HG02678 (cell line): ENCODE measurements at regions not wholly inside any gene's neighbourhood (a gene's known extent, or its start where the extent isn't known, plus 50 kb on each side); places are given as distances from the start of the nearest gene placed in this dataset.
"Not testable (repeated sequence)": the region's sequence is repeated elsewhere in the genome, so short reads cannot be mapped to it uniquely, and the experiment has no call there.

Source experiments
- ATAC-seq: cut with Tn5 transposase; IDR thresholded peaks from one replicate; pipeline ENCODE4 v1.9.1; 2021; ENCODE audit warnings: mild to moderate bottlenecking, moderate library complexity; ENCODE audit not compliant: unreplicated experiment

GRCh38 chr4:45283352-45283751 is 557.0 kb upstream of the GNPDA2 start:
- no peak for ATAC-seq

DNA sequence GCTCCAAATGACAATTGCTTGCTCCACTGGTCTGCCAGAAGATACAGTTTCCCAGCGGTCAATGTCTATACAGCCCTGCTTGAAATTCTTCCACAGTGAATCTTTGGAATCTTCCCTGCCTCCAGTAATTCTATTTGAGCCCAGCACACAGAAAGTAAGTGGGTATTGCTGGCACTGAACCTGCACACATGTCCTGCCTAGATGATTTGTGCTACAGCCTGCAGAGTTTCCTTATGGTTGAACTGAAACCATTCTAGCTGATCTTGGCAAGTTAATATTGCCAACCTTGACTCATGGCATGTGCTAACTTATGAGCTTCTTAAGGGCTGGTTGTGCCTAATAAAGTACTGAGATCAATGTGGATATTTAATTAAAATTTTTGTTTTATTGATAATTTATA is 553.8 kb upstream of the GNPDA2 start:
- ATAC-seq = no peak

- ATAC-seq = no peak
Observed at GRCh38 chr4:45275862-45276261, 549.5 kb upstream of the GNPDA2 start.

DNA sequence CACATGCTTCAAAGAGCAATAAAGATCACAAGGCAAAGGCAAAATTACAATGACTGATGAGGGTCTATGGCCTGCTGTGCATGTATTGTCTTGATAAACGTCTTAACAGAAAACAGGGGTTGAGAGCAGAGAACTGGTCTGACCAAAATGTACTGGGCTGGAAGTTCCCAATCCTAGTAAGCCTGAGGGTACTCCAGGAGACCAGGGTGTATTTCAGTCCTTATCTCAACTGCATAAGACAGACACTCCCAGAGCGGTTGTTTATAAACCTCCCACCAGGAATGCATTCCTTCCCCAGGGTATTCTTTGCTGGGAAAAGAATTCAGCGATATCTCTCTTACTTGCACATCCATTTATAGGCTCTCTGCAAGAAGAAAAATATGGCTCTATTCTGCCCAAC is 521.8 kb upstream of the GNPDA2 start:
- not testable (repeated sequence) for ATAC-seq

DNA sequence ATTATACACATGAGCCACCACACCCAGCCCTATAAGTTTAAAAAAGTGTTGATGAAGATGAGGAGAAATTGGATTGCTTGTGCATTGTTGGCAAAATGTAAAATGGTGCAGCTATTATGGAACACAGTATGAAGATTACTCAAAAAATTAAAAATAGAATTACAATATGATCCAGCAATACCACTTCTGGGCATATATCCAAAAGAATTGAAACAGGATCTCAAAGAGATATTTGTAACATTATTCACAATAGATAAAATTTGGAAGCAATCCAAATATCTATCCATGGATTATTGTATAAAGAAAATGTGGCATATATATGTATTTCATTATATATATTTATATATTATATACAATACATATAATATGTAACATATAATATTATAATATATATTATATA is 515.6 kb upstream of the GNPDA2 start:
- ATAC-seq = no peak

GRCh38 chr4:45229206-45229605 is 502.9 kb upstream of the GNPDA2 start:
- ATAC-seq = no peak

DNA sequence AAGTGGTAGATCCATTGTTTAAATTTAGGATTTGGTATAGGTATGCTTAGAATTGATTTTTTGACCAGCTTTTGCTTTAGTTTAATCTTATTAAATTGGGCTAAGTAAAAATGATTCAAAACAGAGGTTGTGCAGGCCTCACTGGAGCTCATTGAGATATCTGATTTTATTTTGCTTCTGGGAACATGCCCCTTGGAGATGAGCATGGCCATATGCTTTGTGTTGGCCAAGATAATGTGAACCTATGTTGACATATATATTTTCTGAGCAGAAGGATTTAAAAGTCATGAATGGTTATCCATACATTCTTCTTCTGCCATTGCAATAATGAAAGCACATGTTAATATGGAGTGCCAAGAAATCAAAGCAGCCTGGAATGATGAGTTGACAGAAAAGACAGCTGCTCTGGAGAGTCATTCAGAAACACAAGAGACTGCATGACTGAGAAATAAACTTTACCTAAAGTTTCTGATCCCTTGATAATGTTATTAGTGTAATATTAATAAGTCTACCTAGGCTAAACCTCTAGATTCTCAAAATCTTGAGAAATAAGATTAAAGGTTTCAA is 489.7 kb upstream of the GNPDA2 start:
- no peak for ATAC-seq

- ATAC-seq = not testable (repeated sequence)
Observed at GRCh38 chr4:45208476-45208875, 482.1 kb upstream of the GNPDA2 start.

DNA sequence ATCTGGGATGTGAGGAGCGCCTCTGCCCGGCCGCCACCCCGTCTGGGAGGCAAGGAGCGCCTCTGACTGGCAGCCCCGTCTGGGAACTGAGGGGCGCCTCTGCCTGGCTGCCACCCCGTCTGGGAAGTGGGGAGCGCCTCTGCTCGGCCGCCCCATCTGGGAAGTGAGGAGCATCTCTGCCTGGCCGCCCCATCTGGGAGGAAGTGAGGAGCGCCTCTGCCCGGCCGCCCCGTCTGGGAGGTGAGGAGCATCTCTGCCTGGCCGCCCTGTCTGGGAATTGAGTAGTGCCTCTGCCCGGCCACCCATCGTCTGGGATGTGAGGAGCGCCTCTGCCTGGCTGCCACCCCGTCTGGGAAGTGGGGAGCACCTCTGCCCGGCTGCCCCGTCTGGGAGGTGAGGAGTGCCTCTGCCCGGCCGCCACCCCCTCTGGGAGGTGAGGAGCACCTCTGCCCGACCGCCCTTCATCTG is 481.5 kb upstream of the GNPDA2 start:
- not testable (repeated sequence) for ATAC-seq

GRCh38 chr4:45207241-45207863 is 481.0 kb upstream of the GNPDA2 start:
- ATAC-seq = not testable (repeated sequence)

DNA sequence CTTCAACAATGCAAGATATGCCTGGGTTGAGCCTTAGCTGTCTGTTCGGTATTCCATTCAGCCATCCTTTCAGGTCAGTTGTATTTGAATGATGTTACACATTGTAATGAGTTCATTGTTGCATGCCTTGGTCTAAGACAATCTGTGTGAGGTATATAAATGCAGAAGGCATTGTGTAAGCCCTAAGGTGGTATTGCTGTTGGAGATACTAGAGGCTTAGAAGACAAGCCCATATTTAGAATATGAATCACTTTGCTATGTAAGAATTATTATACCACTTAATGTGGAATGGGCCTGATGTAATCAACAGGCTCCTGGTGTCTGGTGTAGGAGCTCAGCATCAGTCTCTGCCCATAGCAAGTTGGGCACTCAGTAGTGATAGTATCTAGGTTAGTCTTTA is 473.4 kb upstream of the GNPDA2 start:
- ATAC-seq = no peak

DNA sequence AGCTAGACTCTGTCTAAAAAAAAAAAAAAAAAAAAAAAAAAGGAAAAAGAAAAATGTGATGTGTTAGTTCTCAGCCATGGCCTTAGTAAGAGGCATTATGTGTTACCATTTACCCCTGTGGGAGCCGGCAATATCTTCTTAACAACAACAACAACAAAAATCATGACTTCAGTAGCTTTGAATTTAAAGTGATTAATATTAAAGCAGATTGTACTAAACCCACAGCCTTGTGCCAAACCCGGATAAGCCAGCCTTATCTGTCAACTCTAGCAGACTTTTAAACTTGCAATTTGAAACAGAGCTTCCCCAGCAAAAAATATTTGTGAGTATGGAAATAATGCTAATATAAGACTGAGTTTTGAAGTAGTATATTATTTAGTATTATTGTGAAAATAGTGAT is 462.1 kb upstream of the GNPDA2 start:
- no peak for ATAC-seq

DNA sequence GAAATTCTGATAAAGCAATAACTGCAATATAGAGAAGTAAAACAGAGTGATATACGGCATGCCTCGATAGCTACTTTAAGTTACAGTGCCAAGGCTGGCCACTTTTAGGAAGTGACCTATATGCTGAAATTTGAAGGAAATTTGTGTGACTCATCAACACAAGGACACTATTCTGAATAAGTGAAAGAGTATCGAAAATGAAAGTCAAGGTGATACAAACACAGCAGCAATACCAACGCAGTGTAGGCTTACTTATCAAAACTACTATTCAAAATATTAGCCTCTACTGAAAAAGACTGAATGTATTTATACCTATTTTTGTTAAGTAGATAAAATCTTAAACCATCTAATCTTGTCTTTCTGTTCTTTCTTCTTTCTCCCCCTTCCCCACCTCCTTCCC is 459.9 kb upstream of the GNPDA2 start:
- ATAC-seq = no peak

DNA sequence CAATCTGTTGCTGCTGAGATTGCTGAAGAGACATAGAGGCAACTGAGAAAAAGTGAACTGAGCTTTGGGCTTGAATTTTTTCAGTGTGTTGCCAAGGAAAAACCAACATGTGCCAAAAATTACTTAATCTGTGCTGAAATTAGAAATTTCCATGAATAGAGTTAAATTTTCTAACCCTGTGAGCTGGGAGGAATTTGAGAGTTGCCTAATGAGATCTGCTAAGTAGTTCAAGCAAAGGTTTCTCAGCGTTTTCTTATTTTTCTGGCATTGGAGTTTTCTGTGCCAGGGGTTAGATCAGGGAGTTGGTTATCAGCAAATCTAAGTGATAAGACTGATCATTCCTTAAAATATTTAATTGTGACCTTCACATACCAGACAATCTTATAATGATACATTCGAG is 457.5 kb upstream of the GNPDA2 start:
- no peak for ATAC-seq

GRCh38 chr4:45172636-45173035 is 446.3 kb upstream of the GNPDA2 start:
- ATAC-seq = no peak

DNA sequence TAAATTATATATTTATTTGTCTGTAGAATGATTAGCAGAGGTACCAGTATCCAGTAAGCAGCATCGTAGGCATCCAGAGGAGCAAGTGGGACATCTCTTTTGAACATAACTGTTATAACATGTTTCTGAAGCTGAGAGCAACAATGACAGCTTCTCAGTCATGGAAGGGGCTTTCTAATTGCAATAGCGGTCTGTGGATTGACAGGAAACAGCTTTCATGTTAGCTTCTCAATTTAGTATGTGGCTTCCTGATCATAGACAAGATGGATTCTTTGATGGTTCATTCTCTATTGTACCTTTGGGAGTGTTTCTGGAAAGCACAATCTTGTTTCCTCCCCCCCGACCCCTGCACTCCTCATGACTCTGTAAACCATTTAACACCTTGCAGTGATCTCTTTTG is 434.6 kb upstream of the GNPDA2 start:
- no peak for ATAC-seq

DNA sequence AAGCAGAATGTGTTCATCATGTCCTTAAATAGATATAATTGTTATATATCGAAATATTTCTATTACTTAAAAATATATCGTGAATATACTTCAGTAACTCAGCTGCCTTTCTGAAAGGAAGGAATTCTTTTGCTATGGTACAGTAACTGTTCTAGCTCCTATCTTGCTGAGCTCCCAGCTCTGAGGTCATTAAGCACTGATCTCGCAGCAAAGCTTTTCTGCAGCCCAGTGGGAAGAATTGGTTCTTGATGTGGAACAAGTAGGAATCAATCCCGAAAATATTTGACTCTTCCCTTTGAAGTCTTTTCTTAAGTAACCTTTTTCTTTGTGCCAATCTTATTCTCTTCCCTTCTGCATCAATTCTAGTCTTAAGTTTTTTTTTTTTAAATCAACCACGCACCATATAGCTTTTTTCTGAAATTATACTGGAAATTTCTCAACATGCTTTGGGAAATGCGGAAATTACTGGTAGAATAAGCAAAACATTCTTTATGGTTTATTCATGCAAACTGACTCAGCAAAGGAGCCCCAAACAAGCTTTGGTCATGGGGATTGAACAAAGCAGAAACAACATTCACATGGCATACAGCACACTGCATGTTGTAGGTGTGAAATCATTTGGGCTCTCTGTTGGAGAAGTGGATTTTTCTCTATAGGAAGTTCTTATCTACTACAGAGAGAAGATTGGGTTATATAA is 428.9 kb upstream of the GNPDA2 start:
- ATAC-seq = no peak

DNA sequence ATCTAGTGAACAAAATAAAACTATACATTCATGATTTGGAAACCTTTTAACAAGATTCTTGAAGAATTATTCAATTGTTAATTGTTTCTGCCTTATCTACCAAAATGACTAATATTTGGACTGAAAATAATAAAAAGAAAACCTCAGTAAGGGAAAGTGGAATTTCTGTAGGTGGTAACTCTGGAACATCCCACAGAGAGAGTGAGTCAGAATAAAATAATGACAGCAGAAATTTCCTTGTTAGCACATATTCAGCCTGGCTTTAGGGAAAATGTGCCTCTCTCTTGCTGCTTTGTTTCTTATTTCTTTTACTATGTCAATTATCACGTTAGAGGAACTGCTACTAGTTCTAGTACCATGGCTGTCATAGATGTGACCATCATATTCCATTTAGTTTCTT is 421.5 kb upstream of the GNPDA2 start:
- ATAC-seq = no peak

- ATAC-seq = no peak
Observed at GRCh38 chr4:45131020-45131419, 404.7 kb upstream of the GNPDA2 start.

DNA sequence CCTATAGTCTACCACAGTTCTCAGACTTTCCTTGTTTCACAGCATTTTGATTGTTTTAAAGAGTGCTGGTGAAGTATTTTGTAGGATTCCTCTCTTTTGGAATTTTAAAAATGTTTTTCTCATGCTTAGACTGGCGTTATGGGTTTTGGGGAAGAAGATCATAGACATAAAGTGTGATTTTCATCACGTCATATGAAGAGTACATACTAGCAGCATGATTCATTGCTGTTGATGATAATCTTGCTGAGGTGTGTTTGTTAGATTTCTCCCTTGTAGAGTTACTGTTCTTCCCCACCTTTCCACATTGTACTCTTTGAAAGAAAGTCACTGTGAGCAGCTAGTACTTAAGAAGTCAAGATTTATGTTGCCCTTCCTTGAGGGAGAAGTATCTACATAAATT is 396.1 kb upstream of the GNPDA2 start:
- ATAC-seq = no peak

DNA sequence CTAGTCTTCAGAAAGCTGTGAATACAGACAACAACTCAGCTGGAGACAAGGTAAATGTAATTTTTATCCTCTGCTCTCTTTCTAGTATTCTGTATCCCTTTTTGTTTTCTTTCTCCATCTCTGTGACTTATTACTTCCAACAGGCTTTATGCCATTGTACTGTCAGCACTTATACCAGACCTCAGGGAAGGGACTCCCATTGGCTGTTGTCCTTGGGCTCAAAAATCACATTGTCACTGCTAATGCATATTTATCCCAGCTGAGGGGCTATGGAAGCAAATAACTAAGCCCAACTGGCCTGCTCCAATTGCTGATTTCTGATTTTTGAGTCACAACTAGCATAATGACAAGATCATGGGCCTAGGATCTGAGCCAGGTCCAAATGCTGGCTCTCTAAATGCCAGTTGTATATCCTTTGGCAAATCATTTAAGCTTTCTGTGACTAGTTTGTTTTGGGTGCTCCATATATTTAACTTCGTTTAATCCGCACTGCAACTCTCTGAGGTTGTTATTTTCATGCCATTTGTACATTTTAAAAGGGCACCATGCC is 395.1 kb upstream of the GNPDA2 start:
- ATAC-seq = no peak

- peak; percentile 40 for ATAC-seq
Observed at GRCh38 chr4:45120163-45120562, 393.8 kb upstream of the GNPDA2 start.
